ENCODE measurements at regions not wholly inside any gene's neighbourhood (a gene's known extent, or its start where the extent isn't known, plus 50 kb on each side); places are given as distances from the start of the nearest gene placed in this dataset.
A peak's percentile ranks its signal among the peaks of the same experiment; 100 is the strongest.

GRCh38 chr4:166499820-166500219 lies 626.8 kb downstream of the TLL1 start:
- TF ChIP-seq REST (IDR thresholded peaks at IDR 0.05; ENCODE audit: low read depth) (no peak), YY1 (IDR thresholded peaks at IDR 0.05; ENCODE audit: low read depth) (no peak), TAF1 (IDR thresholded peaks at IDR 0.05; ENCODE audit: low read depth) (no peak), FOXM1 (IDR thresholded peaks at IDR 0.05; ENCODE audit: borderline replicate concordance, low read depth) (no peak), CREB1 (IDR thresholded peaks at IDR 0.05; ENCODE audit: low read depth) (no peak), USF1 (IDR thresholded peaks at IDR 0.05) (no peak), NFIC (IDR thresholded peaks at IDR 0.05) (no peak), EP300 (IDR thresholded peaks at IDR 0.05; ENCODE audit: borderline replicate concordance) (no peak), CEBPB (IDR thresholded peaks at IDR 0.05) (no peak), TCF12 (IDR thresholded peaks at IDR 0.05; ENCODE audit: low read depth) (no peak), TEAD4 (IDR thresholded peaks at IDR 0.05) (no peak), RAD21 (IDR thresholded peaks at IDR 0.05; ENCODE audit: low read depth) (no peak), ZBTB7A (IDR thresholded peaks at IDR 0.05; ENCODE audit: low read depth) (no peak), MAX (IDR thresholded peaks at IDR 0.05) (no peak), EGR1 (IDR thresholded peaks at IDR 0.05) (no peak)

- no peak for TF ChIP-seq EGR1 (IDR thresholded peaks at IDR 0.05)
- TF ChIP-seq RAD21 (IDR thresholded peaks at IDR 0.05; ENCODE audit: low read depth) = peak; percentile 36
Observed at GRCh38 chr4:166501941-166502382, 628.9 kb downstream of the TLL1 start.

- no peak for TF ChIP-seq TAF1 (IDR thresholded peaks at IDR 0.05; ENCODE audit: low read depth)
- no peak for TF ChIP-seq USF1 (IDR thresholded peaks at IDR 0.05)
- TF ChIP-seq CREB1 (IDR thresholded peaks at IDR 0.05; ENCODE audit: low read depth) = no peak
Observed at GRCh38 chr4:166502660-166503059, 629.6 kb downstream of the TLL1 start.

- TF ChIP-seq TAF1 (IDR thresholded peaks at IDR 0.05; ENCODE audit: low read depth) (no peak), CEBPB (IDR thresholded peaks at IDR 0.05) (no peak), YY1 (IDR thresholded peaks at IDR 0.05; ENCODE audit: low read depth) (no peak), NFIC (IDR thresholded peaks at IDR 0.05) (no peak), RAD21 (IDR thresholded peaks at IDR 0.05; ENCODE audit: low read depth) (no peak), USF1 (IDR thresholded peaks at IDR 0.05) (no peak), TCF12 (IDR thresholded peaks at IDR 0.05; ENCODE audit: low read depth) (no peak), ZBTB7A (IDR thresholded peaks at IDR 0.05; ENCODE audit: low read depth) (no peak), EGR1 (IDR thresholded peaks at IDR 0.05) (no peak)
Observed at GRCh38 chr4:166506051-166506450, 633.0 kb downstream of the TLL1 start.

GRCh38 chr4:166512267-166512666 lies 639.2 kb downstream of the TLL1 start:
- TF ChIP-seq YY1 (IDR thresholded peaks at IDR 0.05; ENCODE audit: low read depth) = no peak
- TF ChIP-seq REST (IDR thresholded peaks at IDR 0.05; ENCODE audit: low read depth) = no peak
- TF ChIP-seq EGR1 (IDR thresholded peaks at IDR 0.05) = no peak
- no peak for TF ChIP-seq TAF1 (IDR thresholded peaks at IDR 0.05; ENCODE audit: low read depth)
- no peak for TF ChIP-seq FOXM1 (IDR thresholded peaks at IDR 0.05; ENCODE audit: borderline replicate concordance, low read depth)
- no peak for TF ChIP-seq CEBPB (IDR thresholded peaks at IDR 0.05)
- no peak for TF ChIP-seq MAX (IDR thresholded peaks at IDR 0.05)
- TF ChIP-seq ZBTB7A (IDR thresholded peaks at IDR 0.05; ENCODE audit: low read depth) = no peak
- TF ChIP-seq TCF12 (IDR thresholded peaks at IDR 0.05; ENCODE audit: low read depth) = no peak
- TF ChIP-seq EP300 (IDR thresholded peaks at IDR 0.05; ENCODE audit: borderline replicate concordance) = no peak
- no peak for TF ChIP-seq CREB1 (IDR thresholded peaks at IDR 0.05; ENCODE audit: low read depth)

- TF ChIP-seq EGR1 (IDR thresholded peaks at IDR 0.05) (no peak), USF1 (IDR thresholded peaks at IDR 0.05) (no peak), ZBTB7A (IDR thresholded peaks at IDR 0.05; ENCODE audit: low read depth) (no peak), CREB1 (IDR thresholded peaks at IDR 0.05; ENCODE audit: low read depth) (no peak), FOXM1 (IDR thresholded peaks at IDR 0.05; ENCODE audit: borderline replicate concordance, low read depth) (no peak), TAF1 (IDR thresholded peaks at IDR 0.05; ENCODE audit: low read depth) (no peak), RAD21 (IDR thresholded peaks at IDR 0.05; ENCODE audit: low read depth) (no peak), MAX (IDR thresholded peaks at IDR 0.05) (no peak), YY1 (IDR thresholded peaks at IDR 0.05; ENCODE audit: low read depth) (no peak), REST (IDR thresholded peaks at IDR 0.05; ENCODE audit: low read depth) (no peak), EP300 (IDR thresholded peaks at IDR 0.05; ENCODE audit: borderline replicate concordance) (no peak), TCF12 (IDR thresholded peaks at IDR 0.05; ENCODE audit: low read depth) (no peak), NFIC (IDR thresholded peaks at IDR 0.05) (no peak), CEBPB (IDR thresholded peaks at IDR 0.05) (no peak), TEAD4 (IDR thresholded peaks at IDR 0.05) (no peak)
Observed at GRCh38 chr4:166518315-166518714, 645.3 kb downstream of the TLL1 start.

Data from Ishikawa (cell line).